GM18508 (cell line): ENCODE measurements at regions not wholly inside any gene's neighbourhood (a gene's known extent, or its start where the extent isn't known, plus 50 kb on each side); places are given as distances from the start of the nearest gene placed in this dataset.

Experiments used
- ATAC-seq: cut with Tn5 transposase; IDR thresholded peaks from one replicate; pipeline ENCODE4 v1.9.1; 2021; ENCODE audit warnings: moderate number of reproducible peaks; ENCODE audit not compliant: insufficient read depth, unreplicated experiment

GRCh38 chr16:13779676-13780075 is 140.3 kb upstream of the ERCC4 start:
- no peak for ATAC-seq

- ATAC-seq: no peak
Observed at GRCh38 chr16:13780406-13781168, 139.4 kb upstream of the ERCC4 start.

- no peak for ATAC-seq
Observed at GRCh38 chr16:13781169-13781564, 138.8 kb upstream of the ERCC4 start.

- ATAC-seq: no peak
Observed at GRCh38 chr16:13781575-13782338, 138.2 kb upstream of the ERCC4 start.

- ATAC-seq: no peak
Observed at GRCh38 chr16:13791095-13791494, 128.9 kb upstream of the ERCC4 start.

GRCh38 chr16:13793841-13794409 is 126.0 kb upstream of the ERCC4 start:
- ATAC-seq: no peak

- no peak for ATAC-seq
Observed at GRCh38 chr16:13795131-13795530, 124.8 kb upstream of the ERCC4 start.

GRCh38 chr16:13797718-13798117 is 122.2 kb upstream of the ERCC4 start:
- no peak for ATAC-seq

GRCh38 chr16:13798211-13798610 is 121.7 kb upstream of the ERCC4 start:
- no peak for ATAC-seq

- ATAC-seq: no peak
Observed at GRCh38 chr16:13803974-13804373, 116.0 kb upstream of the ERCC4 start.

GRCh38 chr16:13805951-13806350 is 114.0 kb upstream of the ERCC4 start:
- no peak for ATAC-seq

GRCh38 chr16:13806671-13807070 is 113.3 kb upstream of the ERCC4 start:
- ATAC-seq: no peak

GRCh38 chr16:13808102-13808501 is 111.9 kb upstream of the ERCC4 start:
- ATAC-seq: no peak

- ATAC-seq: no peak
Observed at GRCh38 chr16:13809765-13810164, 110.2 kb upstream of the ERCC4 start.

GRCh38 chr16:13811834-13812233 is 108.1 kb upstream of the ERCC4 start:
- no peak for ATAC-seq

- ATAC-seq: no peak
Observed at GRCh38 chr16:13816701-13817100, 103.3 kb upstream of the ERCC4 start.

GRCh38 chr16:13823501-13823900 is 96.5 kb upstream of the ERCC4 start:
- ATAC-seq: no peak

GRCh38 chr16:13829697-13830299 is 90.2 kb upstream of the ERCC4 start:
- no peak for ATAC-seq

GRCh38 chr16:13833515-13833914 is 86.4 kb upstream of the ERCC4 start:
- ATAC-seq: no peak

GRCh38 chr16:13835387-13835786 is 84.6 kb upstream of the ERCC4 start:
- no peak for ATAC-seq
